H9 (cell line): ENCODE measurements at regions not wholly inside any gene's neighbourhood (a gene's known extent, or its start where the extent isn't known, plus 50 kb on each side); places are given as distances from the start of the nearest gene placed in this dataset.

Experiments used
- DNase-seq: peaks from one replicate; pipeline ENCODE4 v3.0.0-alpha.2; 2017
- H2AFZ ChIP-seq: one replicate; pipeline ENCODE4 v1.6.1; 2013; ENCODE audit warnings: mild to moderate bottlenecking, low read length, control low read depth, moderate library complexity
- H2AK5ac ChIP-seq: 2 replicates; pipeline ENCODE4 v1.6.1; 2013; ENCODE audit warnings: low read length, control low read depth, mixed read lengths; ENCODE audit not compliant: insufficient read length
- H2BK120ac ChIP-seq: one replicate; pipeline ENCODE4 v1.6.1; 2013; ENCODE audit warnings: low read depth, mild to moderate bottlenecking, low read length, control low read depth, inconsistent platforms; ENCODE audit not compliant: poor library complexity, severe bottlenecking
- H2BK12ac ChIP-seq: 2 replicates; pipeline ENCODE4 v1.6.1; 2013; ENCODE audit warnings: low read length, control low read depth, mixed read lengths, low read depth; ENCODE audit not compliant: insufficient read length
- H2BK15ac ChIP-seq: 2 replicates; pipeline ENCODE4 v1.6.1; 2013; ENCODE audit warnings: low read depth, low read length, control low read depth
- H2BK20ac ChIP-seq: one replicate; pipeline ENCODE4 v1.6.1; 2013; ENCODE audit warnings: low read depth, mild to moderate bottlenecking, low read length, control low read depth, inconsistent platforms; ENCODE audit not compliant: poor library complexity, severe bottlenecking
- H2BK5ac ChIP-seq: 2 replicates; pipeline ENCODE4 v1.6.1; 2013; ENCODE audit warnings: low read length, control low read depth, mixed read lengths; ENCODE audit not compliant: insufficient read length
- H3K14ac ChIP-seq: 2 replicates; pipeline ENCODE4 v1.6.1; 2013; ENCODE audit warnings: low read length, control low read depth; ENCODE audit not compliant: insufficient read depth
- H3K18ac ChIP-seq: 2 replicates; pipeline ENCODE4 v1.6.1; 2013; ENCODE audit warnings: low read depth, mild to moderate bottlenecking, mixed read lengths, low read length, control low read depth; ENCODE audit not compliant: insufficient read length
- H3K23ac ChIP-seq: 2 replicates; pipeline ENCODE4 v1.6.1; 2013; ENCODE audit warnings: low read length, control low read depth, mixed read lengths, low read depth; ENCODE audit not compliant: insufficient read length
- H3K23me2 ChIP-seq: 2 replicates; pipeline ENCODE4 v1.6.1; 2013; ENCODE audit warnings: low read depth, mild to moderate bottlenecking, mixed read lengths, low read length, control low read depth; ENCODE audit not compliant: insufficient read length, poor library complexity, severe bottlenecking
- H3K27ac ChIP-seq: 2 replicates; pipeline ENCODE4 v1.5.1; 2013; ENCODE audit warnings: low read length, control low read depth, mixed read lengths, low read depth; ENCODE audit not compliant: insufficient read length
- H3K27me3 ChIP-seq: 2 replicates; pipeline ENCODE4 v1.6.1; 2013; ENCODE audit warnings: low read length, control low read depth, inconsistent platforms; ENCODE audit not compliant: insufficient read depth
- H3K4ac ChIP-seq: 2 replicates; pipeline ENCODE4 v1.6.1; 2013; ENCODE audit warnings: low read depth, mild to moderate bottlenecking, control low read depth, inconsistent platforms, low read length, moderate library complexity
- H3K4me1 ChIP-seq: 2 replicates; pipeline ENCODE4 v1.6.1; 2013; ENCODE audit warnings: low read length, control low read depth, inconsistent platforms; ENCODE audit not compliant: insufficient read depth
- H3K4me2 ChIP-seq: 2 replicates; pipeline ENCODE4 v1.6.1; 2013; ENCODE audit warnings: low read length, control low read depth, mixed read lengths; ENCODE audit not compliant: insufficient read length, insufficient read depth
- H3K56ac ChIP-seq: 2 replicates; pipeline ENCODE4 v1.6.1; 2013; ENCODE audit warnings: low read depth, mild to moderate bottlenecking, mixed read lengths, low read length, control low read depth; ENCODE audit not compliant: insufficient read length
- H3K79me1 ChIP-seq: 2 replicates; pipeline ENCODE4 v1.6.1; 2013; ENCODE audit warnings: low read depth, mild to moderate bottlenecking, moderate library complexity, low read length, control low read depth, inconsistent platforms; ENCODE audit not compliant: insufficient read depth, poor library complexity, severe bottlenecking
- H3K79me2 ChIP-seq: 2 replicates; pipeline ENCODE4 v1.6.1; 2013; ENCODE audit warnings: low read length, control low read depth, inconsistent platforms; ENCODE audit not compliant: insufficient read depth
- H3K9ac ChIP-seq: 2 replicates; pipeline ENCODE4 v1.6.1; 2013; ENCODE audit warnings: low read length, control low read depth, mixed read lengths; ENCODE audit not compliant: insufficient read length; ENCODE audit errors: extremely low read depth
- H3K9me3 ChIP-seq: one replicate; pipeline ENCODE4 v1.6.1; 2013; ENCODE audit warnings: low read depth, low read length, inconsistent platforms; ENCODE audit not compliant: control insufficient read depth
- H3T11ph ChIP-seq: one replicate; pipeline ENCODE4 v1.6.1; 2013; ENCODE audit warnings: mild to moderate bottlenecking, low read length, control low read depth, inconsistent platforms
- H4K20me1 ChIP-seq: one replicate; pipeline ENCODE4 v1.6.1; 2013; ENCODE audit not compliant: control insufficient read depth, insufficient read length, insufficient read depth
- H4K5ac ChIP-seq: 2 replicates; pipeline ENCODE4 v1.6.1; 2013; ENCODE audit warnings: low read depth, mild to moderate bottlenecking, mixed read lengths, low read length, control low read depth; ENCODE audit not compliant: insufficient read length
- H4K8ac ChIP-seq: replicated peaks from 2 replicates; pipeline ENCODE4 v1.6.1; 2013; ENCODE audit warnings: low read length, control low read depth, mixed read lengths, low read depth; ENCODE audit not compliant: insufficient read length
- H4K91ac ChIP-seq: 2 replicates; pipeline ENCODE4 v1.6.1; 2013; ENCODE audit warnings: low read depth, mild to moderate bottlenecking, moderate library complexity, mixed read lengths, low read length, control low read depth; ENCODE audit not compliant: insufficient read length
- H3K27ac Mint-ChIP-seq, 3 experiments: 2 replicates in 2 of 3; 3 replicates in 1 of 3; pipeline ENCODE4 v1.8.0; 2020 to 2021; ENCODE audit warnings: mixed read lengths in 3 of 3, mild to moderate bottlenecking in 1 of 3, moderate library complexity in 1 of 3
- H3K27me3 Mint-ChIP-seq: 2 replicates; pipeline ENCODE4 v1.8.0; 2021; ENCODE audit warnings: low read depth, mild to moderate bottlenecking, moderate library complexity, mixed read lengths
- H3K36me3 Mint-ChIP-seq, 3 experiments: 2 replicates in 2 of 3; 3 replicates in 1 of 3; pipeline ENCODE4 v1.8.0; 2020 to 2021; ENCODE audit warnings: low read depth in 3 of 3, mixed read lengths in 3 of 3; ENCODE audit not compliant: insufficient read depth in 1 of 3
- H3K4me1 Mint-ChIP-seq, 2 experiments: 2 replicates each; pipeline ENCODE4 v1.8.0; 2020; ENCODE audit warnings: mixed read lengths in 2 of 2
- H3K4me3 Mint-ChIP-seq, 2 experiments: 2 replicates in 1 of 2; 3 replicates in 1 of 2; pipeline ENCODE4 v1.8.0; 2020 to 2021; ENCODE audit warnings: mild to moderate bottlenecking in 2 of 2, mixed read lengths in 2 of 2, moderate library complexity in 1 of 2
- H3K9me3 Mint-ChIP-seq, 2 experiments: 2 replicates in 1 of 2; 3 replicates in 1 of 2; pipeline ENCODE4 v1.8.0; 2020; ENCODE audit warnings: mild to moderate bottlenecking in 2 of 2, mixed read lengths in 2 of 2, moderate library complexity in 1 of 2
- CTCF ChIP-seq: fragments of 200-600 bp; sonication (generic); conservative IDR thresholded peaks from 3 replicates; pipeline ENCODE4 v1.8.0; 2021; ENCODE audit warnings: antibody characterized with exemption, mild to moderate bottlenecking
- WGBS: extraction: QIAGEN DNeasy Blood & Tissue Kit; methylation state at CpG from one replicate; pipeline ENCODE4 v1.1.7; 2013; ENCODE audit warnings: missing lambda C conversion rate, low lambda C conversion rate, mixed read lengths; ENCODE audit not compliant: insufficient read length; ENCODE audit errors: extremely low coverage; 5-methylcytosine and 5-hydroxymethylcytosine counted together

- no peak overlapping the region for H2AK5ac ChIP-seq
- no peak overlapping the region for H4K5ac ChIP-seq
- H3K36me3 Mint-ChIP-seq, result peaks cover 5% of the 10 kb centered on the region in 3 experiments; a peak in 6 of 7 replicates
- no peak for TF ChIP-seq CTCF
- no peak overlapping the region for H3T11ph ChIP-seq
- no peaks in the 10 kb centered on the region for H3K79me2 ChIP-seq
- no peak overlapping the region; the same call in 1 of the 2 replicates for H3K14ac ChIP-seq
- H3K79me1 ChIP-seq, result no peaks in the 10 kb centered on the region
- no peak overlapping the region for H3K9ac ChIP-seq
- no peak overlapping the region for H2BK5ac ChIP-seq
- no peak for DNase-seq
- no peaks in the 10 kb centered on the region for H3K4me1 ChIP-seq
- H3K23me2 ChIP-seq, result no peaks in the 10 kb centered on the region
- H3K56ac ChIP-seq, result no peak overlapping the region
- no peaks in the 10 kb centered on the region; the same call in 1 of the 2 replicates for H3K27me3 Mint-ChIP-seq
- no CpG with 5 or more reads among the region's 8 CpGs for WGBS
- no peak overlapping the region for H3K23ac ChIP-seq
- H2AFZ ChIP-seq, result no peak overlapping the region
- peaks cover 7 to 19% of the 10 kb centered on the region in 2 experiments for H3K9me3 Mint-ChIP-seq
- no peak overlapping the region for H3K27ac Mint-ChIP-seq
- H2BK12ac ChIP-seq, result no peak overlapping the region
- H3K27ac ChIP-seq, result no peak overlapping the region
- no peak overlapping the region for H2BK120ac ChIP-seq
- no peak overlapping the region for H3K4me3 Mint-ChIP-seq
- no peaks in the 10 kb centered on the region for H3K27me3 ChIP-seq
- H4K20me1 ChIP-seq, result no peaks in the 10 kb centered on the region
- H3K9me3 ChIP-seq, result no peaks in the 10 kb centered on the region
- H3K4ac ChIP-seq, result no peak overlapping the region
- no peak overlapping the region for H2BK20ac ChIP-seq
- no peak overlapping the region for H4K91ac ChIP-seq
- no peak overlapping the region for H3K4me2 ChIP-seq
- no peak overlapping the region for H3K18ac ChIP-seq
- no peak overlapping the region for H2BK15ac ChIP-seq
- no peaks in the 10 kb centered on the region for H3K4me1 Mint-ChIP-seq
- no peak overlapping the region for H4K8ac ChIP-seq
Measured at GRCh38 chr13:88153353-88153752, 482.2 kb downstream of the SLITRK5 start.
